HepG2 (cell line): ENCODE measurements at regions not wholly inside any gene's neighbourhood (a gene's known extent, or its start where the extent isn't known, plus 50 kb on each side); places are given as distances from the start of the nearest gene placed in this dataset.

Experiments used
- POGZ ChIP-seq: sonication (generic); formaldehyde crosslinking; IDR thresholded peaks from 2 replicates; pipeline ENCODE4 v1.4.0; 2020; ENCODE audit warnings: mild to moderate bottlenecking, missing genetic modification reagents
- SNAI1 ChIP-seq: sonication (generic); formaldehyde crosslinking; IDR thresholded peaks from 2 replicates; pipeline ENCODE4 v1.5.0; 2020; ENCODE audit warnings: mild to moderate bottlenecking, missing genetic modification reagents, borderline replicate concordance
- SRSF4 ChIP-seq: fragments of 200-400 bp; formaldehyde crosslinking; IDR thresholded peaks from one replicate; pipeline ENCODE4 v1.6.1; 2018; ENCODE audit warnings: mild to moderate bottlenecking, low read depth, low read length, moderate library complexity; ENCODE audit not compliant: poor library complexity, severe bottlenecking
- ZNF343 ChIP-seq: sonication (generic); formaldehyde crosslinking; IDR thresholded peaks from 2 replicates; pipeline ENCODE4 v1.4.0; 2020; ENCODE audit warnings: mild to moderate bottlenecking, missing genetic modification reagents
- ZNF546 ChIP-seq: sonication (generic); formaldehyde crosslinking; conservative IDR thresholded peaks from 2 replicates; pipeline ENCODE4 v1.8.1; 2023; ENCODE audit warnings: mild to moderate bottlenecking, missing genetic modification reagents
- TF ChIP-seq, protein P1 (sequence below): sonication (generic); formaldehyde crosslinking; IDR thresholded peaks from 2 replicates; pipeline ENCODE4 v1.4.0; 2020; ENCODE audit warnings: missing genetic modification reagents, borderline replicate concordance
- TF ChIP-seq, protein P2 (sequence below): IDR thresholded peaks from 2 replicates; pipeline ENCODE4 v1.6.1; 2016; ENCODE audit warnings: low read depth, missing genetic modification reagents, missing compliant biosample characterization
- TF ChIP-seq, protein P3 (sequence below): sonication (generic); formaldehyde crosslinking; IDR thresholded peaks from 2 replicates; pipeline ENCODE4 v1.4.0; 2020; ENCODE audit warnings: mild to moderate bottlenecking, low read depth, missing genetic modification reagents
- TF ChIP-seq, protein P4 (sequence below): sonication (generic); formaldehyde crosslinking; IDR thresholded peaks from 2 replicates; pipeline ENCODE4 v1.5.1; 2020; ENCODE audit warnings: missing genetic modification reagents, mild to moderate bottlenecking, borderline replicate concordance
- TF ChIP-seq, protein P5 (sequence below): sonication (generic); formaldehyde crosslinking; IDR thresholded peaks from 2 replicates; pipeline ENCODE4 v1.4.0; 2020; ENCODE audit warnings: mild to moderate bottlenecking, missing genetic modification reagents, borderline replicate concordance

DNA sequence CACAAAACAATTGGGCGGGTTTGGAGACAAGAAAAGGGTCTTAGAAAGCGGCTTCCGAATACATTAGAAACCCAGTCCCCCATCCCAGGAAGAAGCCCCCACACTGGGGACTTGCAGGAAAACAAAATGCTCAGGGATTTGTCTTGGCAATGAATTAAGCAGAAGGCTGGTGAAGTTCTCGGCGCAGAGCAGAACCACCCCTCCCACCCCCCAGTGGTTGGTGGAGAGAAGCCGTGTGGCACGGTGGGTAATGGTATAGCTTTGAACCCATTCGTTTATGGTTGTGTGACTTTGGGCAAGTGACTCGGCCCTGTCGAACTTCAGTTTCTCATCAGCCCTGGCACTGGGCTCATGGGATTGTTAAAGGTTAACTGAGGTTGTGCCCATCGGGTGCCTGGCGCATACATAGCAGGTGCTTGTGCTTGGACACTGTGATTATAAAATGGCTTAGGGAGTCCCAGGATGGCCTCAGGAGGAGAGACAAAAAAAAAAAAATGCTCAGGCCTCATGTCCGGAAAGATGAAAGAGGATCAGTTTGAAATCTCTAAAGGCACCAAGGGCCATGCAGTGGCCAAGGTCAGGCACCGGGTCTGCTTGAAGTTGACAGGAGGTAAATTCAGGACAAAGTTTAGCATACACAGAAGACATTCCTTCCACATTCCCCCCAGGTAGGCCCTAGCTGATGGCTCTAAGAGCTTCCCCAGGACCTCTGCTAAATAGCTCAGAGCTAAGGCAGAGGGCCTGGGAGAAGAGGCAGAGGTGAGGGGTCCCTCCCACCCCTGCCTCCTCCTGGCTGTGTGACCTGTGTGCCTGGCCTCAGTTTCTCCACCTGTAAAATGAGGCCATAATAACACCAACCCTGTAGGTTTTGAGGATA, 120.1 kb upstream of the PTPN1 start (continued):
- TF ChIP-seq, protein P1, sequence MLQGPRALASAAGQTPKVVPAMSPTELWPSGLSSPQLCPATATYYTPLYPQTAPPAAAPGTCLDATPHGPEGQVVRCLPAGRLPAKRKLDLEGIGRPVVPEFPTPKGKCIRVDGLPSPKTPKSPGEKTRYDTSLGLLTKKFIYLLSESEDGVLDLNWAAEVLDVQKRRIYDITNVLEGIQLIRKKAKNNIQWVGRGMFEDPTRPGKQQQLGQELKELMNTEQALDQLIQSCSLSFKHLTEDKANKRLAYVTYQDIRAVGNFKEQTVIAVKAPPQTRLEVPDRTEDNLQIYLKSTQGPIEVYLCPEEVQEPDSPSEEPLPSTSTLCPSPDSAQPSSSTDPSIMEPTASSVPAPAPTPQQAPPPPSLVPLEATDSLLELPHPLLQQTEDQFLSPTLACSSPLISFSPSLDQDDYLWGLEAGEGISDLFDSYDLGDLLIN = peak; percentile 76; the same call in 1 of the 2 replicates
- TF ChIP-seq, protein P2, sequence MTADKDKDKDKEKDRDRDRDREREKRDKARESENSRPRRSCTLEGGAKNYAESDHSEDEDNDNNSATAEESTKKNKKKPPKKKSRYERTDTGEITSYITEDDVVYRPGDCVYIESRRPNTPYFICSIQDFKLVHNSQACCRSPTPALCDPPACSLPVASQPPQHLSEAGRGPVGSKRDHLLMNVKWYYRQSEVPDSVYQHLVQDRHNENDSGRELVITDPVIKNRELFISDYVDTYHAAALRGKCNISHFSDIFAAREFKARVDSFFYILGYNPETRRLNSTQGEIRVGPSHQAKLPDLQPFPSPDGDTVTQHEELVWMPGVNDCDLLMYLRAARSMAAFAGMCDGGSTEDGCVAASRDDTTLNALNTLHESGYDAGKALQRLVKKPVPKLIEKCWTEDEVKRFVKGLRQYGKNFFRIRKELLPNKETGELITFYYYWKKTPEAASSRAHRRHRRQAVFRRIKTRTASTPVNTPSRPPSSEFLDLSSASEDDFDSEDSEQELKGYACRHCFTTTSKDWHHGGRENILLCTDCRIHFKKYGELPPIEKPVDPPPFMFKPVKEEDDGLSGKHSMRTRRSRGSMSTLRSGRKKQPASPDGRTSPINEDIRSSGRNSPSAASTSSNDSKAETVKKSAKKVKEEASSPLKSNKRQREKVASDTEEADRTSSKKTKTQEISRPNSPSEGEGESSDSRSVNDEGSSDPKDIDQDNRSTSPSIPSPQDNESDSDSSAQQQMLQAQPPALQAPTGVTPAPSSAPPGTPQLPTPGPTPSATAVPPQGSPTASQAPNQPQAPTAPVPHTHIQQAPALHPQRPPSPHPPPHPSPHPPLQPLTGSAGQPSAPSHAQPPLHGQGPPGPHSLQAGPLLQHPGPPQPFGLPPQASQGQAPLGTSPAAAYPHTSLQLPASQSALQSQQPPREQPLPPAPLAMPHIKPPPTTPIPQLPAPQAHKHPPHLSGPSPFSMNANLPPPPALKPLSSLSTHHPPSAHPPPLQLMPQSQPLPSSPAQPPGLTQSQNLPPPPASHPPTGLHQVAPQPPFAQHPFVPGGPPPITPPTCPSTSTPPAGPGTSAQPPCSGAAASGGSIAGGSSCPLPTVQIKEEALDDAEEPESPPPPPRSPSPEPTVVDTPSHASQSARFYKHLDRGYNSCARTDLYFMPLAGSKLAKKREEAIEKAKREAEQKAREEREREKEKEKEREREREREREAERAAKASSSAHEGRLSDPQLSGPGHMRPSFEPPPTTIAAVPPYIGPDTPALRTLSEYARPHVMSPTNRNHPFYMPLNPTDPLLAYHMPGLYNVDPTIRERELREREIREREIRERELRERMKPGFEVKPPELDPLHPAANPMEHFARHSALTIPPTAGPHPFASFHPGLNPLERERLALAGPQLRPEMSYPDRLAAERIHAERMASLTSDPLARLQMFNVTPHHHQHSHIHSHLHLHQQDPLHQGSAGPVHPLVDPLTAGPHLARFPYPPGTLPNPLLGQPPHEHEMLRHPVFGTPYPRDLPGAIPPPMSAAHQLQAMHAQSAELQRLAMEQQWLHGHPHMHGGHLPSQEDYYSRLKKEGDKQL (CRISPR knock-in tag) = peak; percentile 93
- TF ChIP-seq SRSF4 = no peak
- TF ChIP-seq, protein P3, sequence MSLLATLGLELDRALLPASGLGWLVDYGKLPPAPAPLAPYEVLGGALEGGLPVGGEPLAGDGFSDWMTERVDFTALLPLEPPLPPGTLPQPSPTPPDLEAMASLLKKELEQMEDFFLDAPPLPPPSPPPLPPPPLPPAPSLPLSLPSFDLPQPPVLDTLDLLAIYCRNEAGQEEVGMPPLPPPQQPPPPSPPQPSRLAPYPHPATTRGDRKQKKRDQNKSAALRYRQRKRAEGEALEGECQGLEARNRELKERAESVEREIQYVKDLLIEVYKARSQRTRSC (CRISPR knock-in tag) = 0 out of 2 replicates have a peak, but pooled peaks have one; percentile 6
- TF ChIP-seq, protein P4, sequence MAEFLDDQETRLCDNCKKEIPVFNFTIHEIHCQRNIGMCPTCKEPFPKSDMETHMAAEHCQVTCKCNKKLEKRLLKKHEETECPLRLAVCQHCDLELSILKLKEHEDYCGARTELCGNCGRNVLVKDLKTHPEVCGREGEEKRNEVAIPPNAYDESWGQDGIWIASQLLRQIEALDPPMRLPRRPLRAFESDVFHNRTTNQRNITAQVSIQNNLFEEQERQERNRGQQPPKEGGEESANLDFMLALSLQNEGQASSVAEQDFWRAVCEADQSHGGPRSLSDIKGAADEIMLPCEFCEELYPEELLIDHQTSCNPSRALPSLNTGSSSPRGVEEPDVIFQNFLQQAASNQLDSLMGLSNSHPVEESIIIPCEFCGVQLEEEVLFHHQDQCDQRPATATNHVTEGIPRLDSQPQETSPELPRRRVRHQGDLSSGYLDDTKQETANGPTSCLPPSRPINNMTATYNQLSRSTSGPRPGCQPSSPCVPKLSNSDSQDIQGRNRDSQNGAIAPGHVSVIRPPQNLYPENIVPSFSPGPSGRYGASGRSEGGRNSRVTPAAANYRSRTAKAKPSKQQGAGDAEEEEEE = no peak
- TF ChIP-seq, protein P5, sequence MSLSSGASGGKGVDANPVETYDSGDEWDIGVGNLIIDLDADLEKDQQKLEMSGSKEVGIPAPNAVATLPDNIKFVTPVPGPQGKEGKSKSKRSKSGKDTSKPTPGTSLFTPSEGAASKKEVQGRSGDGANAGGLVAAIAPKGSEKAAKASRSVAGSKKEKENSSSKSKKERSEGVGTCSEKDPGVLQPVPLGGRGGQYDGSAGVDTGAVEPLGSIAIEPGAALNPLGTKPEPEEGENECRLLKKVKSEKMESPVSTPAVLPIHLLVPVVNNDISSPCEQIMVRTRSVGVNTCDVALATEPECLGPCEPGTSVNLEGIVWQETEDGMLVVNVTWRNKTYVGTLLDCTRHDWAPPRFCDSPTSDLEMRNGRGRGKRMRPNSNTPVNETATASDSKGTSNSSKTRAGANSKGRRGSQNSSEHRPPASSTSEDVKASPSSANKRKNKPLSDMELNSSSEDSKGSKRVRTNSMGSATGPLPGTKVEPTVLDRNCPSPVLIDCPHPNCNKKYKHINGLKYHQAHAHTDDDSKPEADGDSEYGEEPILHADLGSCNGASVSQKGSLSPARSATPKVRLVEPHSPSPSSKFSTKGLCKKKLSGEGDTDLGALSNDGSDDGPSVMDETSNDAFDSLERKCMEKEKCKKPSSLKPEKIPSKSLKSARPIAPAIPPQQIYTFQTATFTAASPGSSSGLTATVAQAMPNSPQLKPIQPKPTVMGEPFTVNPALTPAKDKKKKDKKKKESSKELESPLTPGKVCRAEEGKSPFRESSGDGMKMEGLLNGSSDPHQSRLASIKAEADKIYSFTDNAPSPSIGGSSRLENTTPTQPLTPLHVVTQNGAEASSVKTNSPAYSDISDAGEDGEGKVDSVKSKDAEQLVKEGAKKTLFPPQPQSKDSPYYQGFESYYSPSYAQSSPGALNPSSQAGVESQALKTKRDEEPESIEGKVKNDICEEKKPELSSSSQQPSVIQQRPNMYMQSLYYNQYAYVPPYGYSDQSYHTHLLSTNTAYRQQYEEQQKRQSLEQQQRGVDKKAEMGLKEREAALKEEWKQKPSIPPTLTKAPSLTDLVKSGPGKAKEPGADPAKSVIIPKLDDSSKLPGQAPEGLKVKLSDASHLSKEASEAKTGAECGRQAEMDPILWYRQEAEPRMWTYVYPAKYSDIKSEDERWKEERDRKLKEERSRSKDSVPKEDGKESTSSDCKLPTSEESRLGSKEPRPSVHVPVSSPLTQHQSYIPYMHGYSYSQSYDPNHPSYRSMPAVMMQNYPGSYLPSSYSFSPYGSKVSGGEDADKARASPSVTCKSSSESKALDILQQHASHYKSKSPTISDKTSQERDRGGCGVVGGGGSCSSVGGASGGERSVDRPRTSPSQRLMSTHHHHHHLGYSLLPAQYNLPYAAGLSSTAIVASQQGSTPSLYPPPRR = peak; percentile 94
- TF ChIP-seq SNAI1 = no peak; the same call in none of the 2 replicates
- TF ChIP-seq POGZ = peak; percentile 72
- TF ChIP-seq ZNF343 (CRISPR knock-in tag) = peak; percentile 76; the same call in 1 of the 2 replicates
- TF ChIP-seq ZNF546 (CRISPR knock-in tag) = no peak
